Mammary epithelial cell (primary cell): ENCODE measurements at regions not wholly inside any gene's neighbourhood (a gene's known extent, or its start where the extent isn't known, plus 50 kb on each side); places are given as distances from the start of the nearest gene placed in this dataset.

Experiments used
- EZH2 ChIP-seq: IDR thresholded peaks from 2 replicates; pipeline ENCODE4 v1.6.1; 2012; ENCODE audit warnings: low read length, inconsistent platforms, borderline replicate concordance
- TF ChIP-seq, protein P1 (sequence below), 2 donors: IDR thresholded peaks in 1 of 2; conservative IDR thresholded peaks in 1 of 2; 2 replicates each; pipeline ENCODE4 v1.5.1; 2011 to 2012; ENCODE audit warnings: inconsistent platforms in 2 of 2, low read length in 2 of 2, mild to moderate bottlenecking in 2 of 2, control low read depth in 1 of 2, low read depth in 1 of 2; ENCODE audit not compliant: insufficient read depth in 1 of 2; ENCODE audit errors: extremely low read depth in 1 of 2

DNA sequence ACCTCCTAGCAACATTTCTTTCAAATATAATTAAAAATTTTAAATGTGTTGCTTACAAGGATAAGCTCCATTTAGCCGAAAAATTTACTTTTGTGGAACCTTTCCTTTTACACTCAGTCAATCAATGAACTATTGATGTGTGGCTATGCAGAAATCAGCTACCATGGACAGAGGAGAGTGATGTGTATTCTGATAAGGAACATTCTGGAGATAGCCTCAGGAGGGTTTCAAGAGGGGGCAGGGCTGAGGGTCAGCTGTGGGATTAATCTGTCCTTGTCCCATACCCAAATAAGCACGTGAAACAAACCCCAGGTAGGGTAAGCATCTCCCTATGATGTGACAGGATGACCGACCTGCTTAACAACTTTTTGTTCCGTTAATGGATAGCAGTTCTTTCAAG, 192.6 kb upstream of the PROK2 start:
- TF ChIP-seq, protein P1, sequence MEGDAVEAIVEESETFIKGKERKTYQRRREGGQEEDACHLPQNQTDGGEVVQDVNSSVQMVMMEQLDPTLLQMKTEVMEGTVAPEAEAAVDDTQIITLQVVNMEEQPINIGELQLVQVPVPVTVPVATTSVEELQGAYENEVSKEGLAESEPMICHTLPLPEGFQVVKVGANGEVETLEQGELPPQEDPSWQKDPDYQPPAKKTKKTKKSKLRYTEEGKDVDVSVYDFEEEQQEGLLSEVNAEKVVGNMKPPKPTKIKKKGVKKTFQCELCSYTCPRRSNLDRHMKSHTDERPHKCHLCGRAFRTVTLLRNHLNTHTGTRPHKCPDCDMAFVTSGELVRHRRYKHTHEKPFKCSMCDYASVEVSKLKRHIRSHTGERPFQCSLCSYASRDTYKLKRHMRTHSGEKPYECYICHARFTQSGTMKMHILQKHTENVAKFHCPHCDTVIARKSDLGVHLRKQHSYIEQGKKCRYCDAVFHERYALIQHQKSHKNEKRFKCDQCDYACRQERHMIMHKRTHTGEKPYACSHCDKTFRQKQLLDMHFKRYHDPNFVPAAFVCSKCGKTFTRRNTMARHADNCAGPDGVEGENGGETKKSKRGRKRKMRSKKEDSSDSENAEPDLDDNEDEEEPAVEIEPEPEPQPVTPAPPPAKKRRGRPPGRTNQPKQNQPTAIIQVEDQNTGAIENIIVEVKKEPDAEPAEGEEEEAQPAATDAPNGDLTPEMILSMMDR (conservative IDR thresholded peaks at IDR 0.05 in 1 of 2, IDR thresholded peaks at IDR 0.05 in 1 of 2; ENCODE audit: extremely low read depth in 1 of 2, insufficient read depth in 1 of 2, low read depth in 1 of 2, low read length in 2 of 2), result no peak
- no peak for TF ChIP-seq EZH2
